ENCODE measurements at regions not wholly inside any gene's neighbourhood (a gene's known extent, or its start where the extent isn't known, plus 50 kb on each side); places are given as distances from the start of the nearest gene placed in this dataset.

DNA sequence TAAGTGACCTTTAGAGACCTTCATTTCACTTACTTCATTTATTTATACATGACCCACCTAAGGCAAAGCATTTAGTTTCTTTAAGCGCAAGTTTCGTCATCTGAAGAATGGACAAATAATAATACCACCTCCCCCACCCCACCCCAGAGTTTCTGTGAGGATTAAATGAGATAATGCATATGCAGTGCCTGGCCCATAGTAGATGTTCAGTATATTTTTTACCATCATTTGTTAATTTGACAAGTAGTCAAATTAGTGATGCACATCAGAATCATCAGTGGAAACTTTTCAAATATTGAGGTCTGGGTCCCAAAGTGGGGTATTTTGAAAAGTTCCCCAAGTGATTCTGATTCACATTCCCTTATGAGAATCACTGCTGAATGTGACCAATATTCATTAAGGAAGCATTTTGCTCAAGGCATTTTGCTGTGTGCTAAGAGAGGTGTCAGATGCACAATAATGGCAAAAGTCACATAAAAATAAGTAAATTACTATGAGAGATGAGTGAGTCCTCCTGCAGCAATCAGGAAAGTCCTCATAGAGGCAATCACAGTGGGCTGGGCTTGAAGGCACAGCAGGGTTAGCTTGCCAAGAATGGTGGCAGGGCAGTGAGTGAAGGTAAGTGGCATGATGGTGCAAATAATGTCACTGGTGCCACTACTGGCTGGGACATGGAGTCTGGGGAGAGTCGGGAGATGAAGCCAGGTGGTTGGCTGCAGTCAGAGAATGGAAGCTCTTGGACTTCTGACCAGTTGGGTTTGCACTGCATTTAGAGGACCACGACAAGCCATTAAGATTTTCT, 244.1 kb downstream of the PTEN start:
- DNase-seq = no peak
- no peaks in the 10 kb centered on the region for H3K4me1 ChIP-seq
- TF ChIP-seq, protein P1, sequence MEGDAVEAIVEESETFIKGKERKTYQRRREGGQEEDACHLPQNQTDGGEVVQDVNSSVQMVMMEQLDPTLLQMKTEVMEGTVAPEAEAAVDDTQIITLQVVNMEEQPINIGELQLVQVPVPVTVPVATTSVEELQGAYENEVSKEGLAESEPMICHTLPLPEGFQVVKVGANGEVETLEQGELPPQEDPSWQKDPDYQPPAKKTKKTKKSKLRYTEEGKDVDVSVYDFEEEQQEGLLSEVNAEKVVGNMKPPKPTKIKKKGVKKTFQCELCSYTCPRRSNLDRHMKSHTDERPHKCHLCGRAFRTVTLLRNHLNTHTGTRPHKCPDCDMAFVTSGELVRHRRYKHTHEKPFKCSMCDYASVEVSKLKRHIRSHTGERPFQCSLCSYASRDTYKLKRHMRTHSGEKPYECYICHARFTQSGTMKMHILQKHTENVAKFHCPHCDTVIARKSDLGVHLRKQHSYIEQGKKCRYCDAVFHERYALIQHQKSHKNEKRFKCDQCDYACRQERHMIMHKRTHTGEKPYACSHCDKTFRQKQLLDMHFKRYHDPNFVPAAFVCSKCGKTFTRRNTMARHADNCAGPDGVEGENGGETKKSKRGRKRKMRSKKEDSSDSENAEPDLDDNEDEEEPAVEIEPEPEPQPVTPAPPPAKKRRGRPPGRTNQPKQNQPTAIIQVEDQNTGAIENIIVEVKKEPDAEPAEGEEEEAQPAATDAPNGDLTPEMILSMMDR (IDR thresholded peaks at IDR 0.05; ENCODE audit: borderline replicate concordance) = no peak
- H3K27me3 ChIP-seq (ENCODE audit: low read depth) = no peaks in the 10 kb centered on the region
- no peak overlapping the region for H3K27ac ChIP-seq (replicated peaks)
- intact Hi-C loops (cut with micrococcal nuclease) = no loop called here
- no peak overlapping the region for H3K4me3 ChIP-seq
- no peaks in the 10 kb centered on the region for H3K9me3 ChIP-seq (replicated peaks)
- no peaks in the 10 kb centered on the region for H3K36me3 ChIP-seq

- no peaks in the 10 kb centered on the region for H3K36me3 ChIP-seq
- H3K4me1 ChIP-seq = no peaks in the 10 kb centered on the region
- no peaks in the 10 kb centered on the region for H3K9me3 ChIP-seq (replicated peaks)
- intact Hi-C loops (cut with micrococcal nuclease) = no loop called here
- H3K4me3 ChIP-seq = no peak overlapping the region
- DNase-seq = no peak
- TF ChIP-seq, protein P1 (IDR thresholded peaks at IDR 0.05; ENCODE audit: borderline replicate concordance) = no peak
- no peaks in the 10 kb centered on the region for H3K27me3 ChIP-seq (ENCODE audit: low read depth)
- no peak overlapping the region for H3K27ac ChIP-seq (replicated peaks)
Measured at GRCh38 chr10:88108115-88108610, 244.7 kb downstream of the PTEN start.

- intact Hi-C loops (cut with micrococcal nuclease) = loop anchor here (10.0 kb wide), 1 partner anchor 246 kb away; the partner anchor contains the start of genes KLLN and PTEN
- Histone ChIP-seq H3K9me3 (replicated peaks) (no peaks in the 10 kb centered on the region), H3K4me1 (peaks cover 7% of the 10 kb centered on the region), H3K27ac (replicated peaks) (no peak overlapping the region), H3K4me3 (no peak overlapping the region), H3K36me3 (no peaks in the 10 kb centered on the region), H3K27me3 (ENCODE audit: low read depth) (no peaks in the 10 kb centered on the region)
- no peak for DNase-seq
- TF ChIP-seq, protein P1 (IDR thresholded peaks at IDR 0.05; ENCODE audit: borderline replicate concordance) = no peak
Measured at GRCh38 chr10:88110355-88110754, 246.9 kb downstream of the PTEN start.

- Histone ChIP-seq H3K27ac (replicated peaks) (no peak overlapping the region), H3K9me3 (replicated peaks) (no peaks in the 10 kb centered on the region), H3K36me3 (no peaks in the 10 kb centered on the region), H3K4me1 (peaks cover 7% of the 10 kb centered on the region), H3K27me3 (ENCODE audit: low read depth) (no peaks in the 10 kb centered on the region), H3K4me3 (no peak overlapping the region)
- DNase-seq = no peak
- intact Hi-C loops (cut with micrococcal nuclease) = loop anchor here (10.0 kb wide), 1 partner anchor 246 kb away; the partner anchor contains the start of genes KLLN and PTEN
- TF ChIP-seq, protein P1 (IDR thresholded peaks at IDR 0.05; ENCODE audit: borderline replicate concordance) = no peak
Measured at GRCh38 chr10:88110822-88111221, 247.4 kb downstream of the PTEN start.

DNA sequence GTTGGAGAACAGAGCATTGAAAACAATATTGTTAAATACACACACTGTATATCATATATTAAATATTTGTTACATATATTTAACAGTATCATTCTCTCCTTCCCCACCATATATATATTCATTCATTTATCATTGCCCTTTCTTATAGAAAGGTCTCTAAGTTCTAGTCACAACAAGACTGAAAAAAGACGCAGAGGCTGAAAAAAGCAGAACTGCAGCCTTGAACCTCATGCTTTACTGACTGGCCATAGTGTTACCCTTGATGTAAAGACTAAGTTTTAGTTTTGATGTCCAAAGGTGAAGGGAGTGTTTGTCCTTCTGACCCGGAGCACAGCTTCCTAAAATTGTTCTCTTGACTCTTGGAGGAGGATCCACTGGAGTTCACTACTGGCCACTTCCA, 247.9 kb downstream of the PTEN start:
- Histone ChIP-seq H3K27ac (replicated peaks) (no peak overlapping the region), H3K27me3 (ENCODE audit: low read depth) (no peaks in the 10 kb centered on the region), H3K36me3 (no peaks in the 10 kb centered on the region), H3K4me3 (no peak overlapping the region), H3K4me1 (peaks cover 7% of the 10 kb centered on the region), H3K9me3 (replicated peaks) (no peaks in the 10 kb centered on the region)
- intact Hi-C loops (cut with micrococcal nuclease) = loop anchor here (10.0 kb wide), 1 partner anchor 246 kb away; the partner anchor contains the start of genes KLLN and PTEN
- DNase-seq = no peak
- TF ChIP-seq, protein P1 (IDR thresholded peaks at IDR 0.05; ENCODE audit: borderline replicate concordance) = no peak
